CD4-positive, alpha-beta T cell (primary cell): ENCODE measurements at regions not wholly inside any gene's neighbourhood (a gene's known extent, or its start where the extent isn't known, plus 50 kb on each side); places are given as distances from the start of the nearest gene placed in this dataset.

Experiments
- ATAC-seq: fragments of 200-7000 bp; cut with Tn5 transposase; one replicate; pipeline ENCODE4 v1.10.0; 2022; ENCODE audit warnings: mild to moderate bottlenecking; ENCODE audit not compliant: poor library complexity
- CTCF ChIA-PET: fragments of 350-600 bp; sonication (Branson Sonifier 250); formaldehyde crosslinking; loops from one replicate; lab custom pipeline; 2021; ENCODE audit warnings: antibody characterized with exemption, inconsistent platforms; lab: Charles Lee
- POLR2A ChIA-PET: fragments of 350-600 bp; sonication (Branson Sonifier 250); formaldehyde crosslinking; loops from one replicate; lab custom pipeline; 2021; ENCODE audit warnings: antibody characterized with exemption, inconsistent platforms; lab: Charles Lee
- DNase-seq, 14 experiments: peaks; one replicate each; pipeline ENCODE4 v3.0.0-alpha.2; 2013 to 2020; ENCODE audit warnings: mixed read lengths in 2 of 14
- H3K27ac ChIP-seq, 2 donors: one replicate each; pipeline versions ENCODE4 v1.5.1 to v1.7.0; 2013; ENCODE audit warnings: low read length in 2 of 2, low read depth in 1 of 2, mild to moderate bottlenecking in 1 of 2
- H3K27me3 ChIP-seq, 2 experiments: 1 replicate in 1 of 2; 2 replicates in 1 of 2; pipeline versions ENCODE4 v1.6.1 to v1.7.0; 2013; ENCODE audit warnings: low read length in 2 of 2, control low read depth in 1 of 2, mild to moderate bottlenecking in 1 of 2, moderate library complexity in 1 of 2; ENCODE audit not compliant: insufficient read depth in 2 of 2, control insufficient read depth in 1 of 2
- H3K36me3 ChIP-seq: one replicate; pipeline ENCODE4 v1.6.1; 2013; ENCODE audit warnings: low read length, control low read depth; ENCODE audit not compliant: insufficient read depth
- H3K4me1 ChIP-seq: one replicate; pipeline ENCODE4 v1.6.1; 2013; ENCODE audit warnings: low read length, control low read depth; ENCODE audit not compliant: insufficient read depth
- H3K4me3 ChIP-seq: one replicate; pipeline ENCODE4 v1.5.1; 2013; ENCODE audit warnings: mild to moderate bottlenecking, low read length, moderate library complexity
- H3K9me3 ChIP-seq, 2 experiments: 1 replicate in 1 of 2; 2 replicates in 1 of 2; pipeline versions ENCODE4 v1.6.1 to v1.7.0; 2013; ENCODE audit warnings: low read length in 2 of 2, mild to moderate bottlenecking in 2 of 2, control low read depth in 1 of 2, moderate library complexity in 1 of 2; ENCODE audit not compliant: control insufficient read depth in 1 of 2, insufficient read depth in 1 of 2
- H3K27ac Mint-ChIP-seq: one replicate; pipeline ENCODE4 v1.8.0; 2020; ENCODE audit warnings: mixed read lengths
- H3K27me3 Mint-ChIP-seq: one replicate; pipeline ENCODE4 v1.8.0; 2021; ENCODE audit warnings: mixed read lengths
- H3K36me3 Mint-ChIP-seq: one replicate; pipeline ENCODE4 v1.8.0; 2021; ENCODE audit warnings: low read depth, mixed read lengths
- H3K4me1 Mint-ChIP-seq: one replicate; pipeline ENCODE4 v1.8.0; 2021; ENCODE audit warnings: low read depth, mixed read lengths
- H3K4me3 Mint-ChIP-seq: one replicate; pipeline ENCODE4 v1.8.0; 2020; ENCODE audit warnings: mild to moderate bottlenecking, mixed read lengths
- H3K9me3 Mint-ChIP-seq: one replicate; pipeline ENCODE4 v1.8.0; 2020; ENCODE audit warnings: mixed read lengths
- intact Hi-C, 2 experiments: fragments of 100-400 bp; cut with DNase I in 1 of 2; cut with micrococcal nuclease in 1 of 2; formaldehyde crosslinking; loops; one replicate each; pipeline versions ENCODE4 v1.15.1 to v1.9.0; 2023 to 2025; cut with DNase I, micrococcal nuclease
- TF ChIP-seq, protein P1 (sequence below): fragments of 200-600 bp; IDR thresholded peaks from one replicate; pipeline ENCODE4 v1.8.0; 2022; ENCODE audit warnings: antibody characterized with exemption, mild to moderate bottlenecking

DNA sequence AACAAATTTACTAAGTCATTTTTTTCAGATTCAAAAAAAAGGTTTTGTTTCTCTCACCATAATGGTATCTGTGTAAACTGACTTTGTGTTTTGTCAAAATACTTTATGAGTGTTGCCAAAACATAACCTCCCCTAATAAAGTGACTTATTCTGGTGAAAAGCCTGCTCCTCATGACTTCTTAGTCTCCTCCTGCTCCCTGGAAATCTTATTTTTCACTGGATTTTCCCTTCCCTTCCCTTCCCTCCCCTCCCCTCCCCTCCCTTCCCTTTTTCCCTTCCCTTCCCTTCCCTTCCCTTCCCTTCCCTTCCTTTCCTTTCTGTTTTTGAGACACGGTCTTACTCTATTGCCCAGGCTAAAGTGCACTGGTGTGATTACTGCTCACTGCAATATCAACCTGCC is 650.1 kb upstream of the GHITM start:
- ATAC-seq, result no peak
- CTCF ChIA-PET, result no interaction called here
- Mint-ChIP-seq H3K4me1 (no peaks in the 10 kb centered on the region), H3K4me3 (no peak overlapping the region), H3K27ac (no peak overlapping the region), H3K36me3 (no peaks in the 10 kb centered on the region), H3K9me3 (peaks cover 3% of the 10 kb centered on the region), H3K27me3 (no peaks in the 10 kb centered on the region)
- Histone ChIP-seq H3K4me1 (no peaks in the 10 kb centered on the region), H3K36me3 (no peaks in the 10 kb centered on the region), H3K27me3 (no peaks in the 10 kb centered on the region), H3K4me3 (no peak overlapping the region), H3K9me3 (peaks cover 0 to 3% of the 10 kb centered on the region in 2 experiments), H3K27ac (no peak overlapping the region)
- intact Hi-C loops, result no loop called here
- TF ChIP-seq, protein P1, sequence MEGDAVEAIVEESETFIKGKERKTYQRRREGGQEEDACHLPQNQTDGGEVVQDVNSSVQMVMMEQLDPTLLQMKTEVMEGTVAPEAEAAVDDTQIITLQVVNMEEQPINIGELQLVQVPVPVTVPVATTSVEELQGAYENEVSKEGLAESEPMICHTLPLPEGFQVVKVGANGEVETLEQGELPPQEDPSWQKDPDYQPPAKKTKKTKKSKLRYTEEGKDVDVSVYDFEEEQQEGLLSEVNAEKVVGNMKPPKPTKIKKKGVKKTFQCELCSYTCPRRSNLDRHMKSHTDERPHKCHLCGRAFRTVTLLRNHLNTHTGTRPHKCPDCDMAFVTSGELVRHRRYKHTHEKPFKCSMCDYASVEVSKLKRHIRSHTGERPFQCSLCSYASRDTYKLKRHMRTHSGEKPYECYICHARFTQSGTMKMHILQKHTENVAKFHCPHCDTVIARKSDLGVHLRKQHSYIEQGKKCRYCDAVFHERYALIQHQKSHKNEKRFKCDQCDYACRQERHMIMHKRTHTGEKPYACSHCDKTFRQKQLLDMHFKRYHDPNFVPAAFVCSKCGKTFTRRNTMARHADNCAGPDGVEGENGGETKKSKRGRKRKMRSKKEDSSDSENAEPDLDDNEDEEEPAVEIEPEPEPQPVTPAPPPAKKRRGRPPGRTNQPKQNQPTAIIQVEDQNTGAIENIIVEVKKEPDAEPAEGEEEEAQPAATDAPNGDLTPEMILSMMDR, result no peak
- POLR2A ChIA-PET, result no interaction called here
- no peak for DNase-seq

DNA sequence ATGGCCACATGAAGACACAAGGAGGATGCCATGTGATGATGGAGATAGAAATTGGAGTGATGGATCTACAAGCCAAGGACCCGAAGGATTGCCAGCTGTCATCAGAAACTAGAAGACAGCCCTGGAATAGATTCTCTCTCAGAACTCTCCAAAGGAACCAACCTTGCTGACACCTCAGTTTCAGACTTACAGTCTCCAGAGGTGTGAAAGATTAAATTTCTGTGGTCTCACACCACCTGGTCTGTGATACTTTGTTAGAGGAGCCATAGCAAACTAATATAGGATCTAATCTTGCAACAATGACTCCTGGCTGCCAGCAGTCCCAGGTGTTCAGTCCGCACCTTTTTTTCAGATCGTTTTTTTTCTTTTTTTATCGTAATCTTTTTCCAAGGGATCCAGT is 647.3 kb upstream of the GHITM start:
- ATAC-seq, result no peak
- intact Hi-C loops, result no loop called here
- no peak overlapping the region for H3K27ac Mint-ChIP-seq

DNA sequence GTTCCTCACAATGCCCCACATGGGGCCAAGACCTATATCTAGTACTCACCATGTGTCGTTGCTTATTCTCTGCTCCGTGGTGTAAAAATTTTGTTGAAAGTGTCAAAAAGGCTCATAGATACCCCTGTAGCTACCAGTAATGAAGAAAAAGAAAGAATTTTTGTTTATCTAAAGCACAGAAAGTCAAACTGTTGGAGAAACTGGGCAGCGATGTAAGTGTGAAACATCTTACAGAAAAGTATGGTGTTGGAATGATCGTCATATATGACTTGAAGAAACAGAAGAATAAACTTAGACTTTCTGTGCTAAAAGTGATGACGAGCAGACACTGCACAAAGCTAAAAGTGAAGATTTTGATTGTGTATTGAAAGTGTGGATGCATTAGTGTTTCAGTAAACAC is 626.6 kb upstream of the GHITM start:
- DNase-seq, result no peak
- peaks cover 5% of the 10 kb centered on the region for H3K9me3 Mint-ChIP-seq
- Histone ChIP-seq H3K27ac (no peak overlapping the region), H3K4me1 (no peaks in the 10 kb centered on the region), H3K9me3 (peaks cover 0 to 4% of the 10 kb centered on the region in 2 experiments), H3K4me3 (no peak overlapping the region), H3K36me3 (no peaks in the 10 kb centered on the region), H3K27me3 (no peaks in the 10 kb centered on the region)
- TF ChIP-seq, protein P1, result no peak
- ATAC-seq, result no peak
- H3K4me1 Mint-ChIP-seq, result no peaks in the 10 kb centered on the region
- intact Hi-C loops, result no loop called here
- no peak overlapping the region for H3K27ac Mint-ChIP-seq
- H3K27me3 Mint-ChIP-seq, result no peaks in the 10 kb centered on the region
- no peak overlapping the region for H3K4me3 Mint-ChIP-seq
- H3K36me3 Mint-ChIP-seq, result no peaks in the 10 kb centered on the region
- ChIA-PET POLR2A (no interaction called here), CTCF (no interaction called here)

More for the DNA sequence above, 647.3 kb upstream of the GHITM start:
- peaks cover 0 to 3% of the 10 kb centered on the region in 2 experiments for H3K9me3 ChIP-seq
- Mint-ChIP-seq H3K27me3 (no peaks in the 10 kb centered on the region), H3K9me3 (peaks cover 3% of the 10 kb centered on the region), H3K4me3 (no peak overlapping the region), H3K36me3 (no peaks in the 10 kb centered on the region), H3K4me1 (no peaks in the 10 kb centered on the region)
- TF ChIP-seq, protein P1, result no peak
- H3K27ac ChIP-seq, result no peak overlapping the region
- H3K4me3 ChIP-seq, result no peak overlapping the region
- ChIA-PET POLR2A (no interaction called here), CTCF (no interaction called here)
- H3K4me1 ChIP-seq, result no peaks in the 10 kb centered on the region
- no peak for DNase-seq
- no peaks in the 10 kb centered on the region for H3K27me3 ChIP-seq
- no peaks in the 10 kb centered on the region for H3K36me3 ChIP-seq
